Ishikawa (cell line): ENCODE measurements at regions not wholly inside any gene's neighbourhood (a gene's known extent, or its start where the extent isn't known, plus 50 kb on each side); places are given as distances from the start of the nearest gene placed in this dataset.

Source experiments
- CEBPB ChIP-seq: IDR thresholded peaks from 2 replicates; pipeline ENCODE4 v1.6.1; 2012
- CREB1 ChIP-seq: IDR thresholded peaks from 2 replicates; pipeline ENCODE4 v1.6.1; 2012; ENCODE audit warnings: low read depth
- EP300 ChIP-seq: IDR thresholded peaks from 2 replicates; pipeline ENCODE4 v1.6.1; 2012; ENCODE audit warnings: borderline replicate concordance
- NFIC ChIP-seq: IDR thresholded peaks from 2 replicates; pipeline ENCODE4 v1.6.1; 2012
- RAD21 ChIP-seq: IDR thresholded peaks from 2 replicates; pipeline ENCODE4 v1.6.1; 2012; ENCODE audit warnings: low read depth
- TAF1 ChIP-seq: IDR thresholded peaks from 2 replicates; pipeline ENCODE4 v1.6.1; 2012; ENCODE audit warnings: low read depth, mild to moderate bottlenecking
- TCF12 ChIP-seq: IDR thresholded peaks from 2 replicates; pipeline ENCODE4 v1.6.1; 2012; ENCODE audit warnings: low read depth
- TEAD4 ChIP-seq: IDR thresholded peaks from 2 replicates; pipeline ENCODE4 v1.6.1; 2012
- YY1 ChIP-seq: IDR thresholded peaks from 2 replicates; pipeline ENCODE4 v1.6.1; 2012; ENCODE audit warnings: low read depth
- ZBTB7A ChIP-seq: IDR thresholded peaks from 2 replicates; pipeline ENCODE4 v1.6.1; 2012; ENCODE audit warnings: low read depth
- TF ChIP-seq, protein P1 (sequence below): IDR thresholded peaks from 2 replicates; pipeline ENCODE4 v1.6.1; 2012; ENCODE audit warnings: low read depth, mild to moderate bottlenecking
- TF ChIP-seq, protein P2 (sequence below): IDR thresholded peaks from 2 replicates; pipeline ENCODE4 v1.6.1; 2012

DNA sequence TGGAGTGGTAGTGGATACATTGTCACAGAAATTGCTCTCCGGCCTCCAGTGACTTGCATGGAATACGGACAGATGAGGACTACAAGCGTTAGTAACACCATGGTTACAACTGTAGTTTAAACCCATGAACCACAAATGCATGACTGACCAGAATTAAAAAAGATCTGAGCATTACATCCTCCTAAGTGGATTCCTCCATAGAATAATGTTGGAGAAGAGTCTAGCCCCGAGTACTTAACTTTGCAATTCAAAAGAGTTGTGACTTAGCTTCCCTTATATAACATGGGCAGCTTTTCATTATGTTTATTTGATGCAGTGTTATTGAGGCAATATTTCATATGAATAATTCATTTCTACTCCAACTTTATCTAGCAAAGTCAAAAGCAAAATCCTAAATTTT is 457.2 kb upstream of the TMPO start:
- TF ChIP-seq TAF1: no peak
- no peak for TF ChIP-seq CEBPB
- TF ChIP-seq, protein P1, sequence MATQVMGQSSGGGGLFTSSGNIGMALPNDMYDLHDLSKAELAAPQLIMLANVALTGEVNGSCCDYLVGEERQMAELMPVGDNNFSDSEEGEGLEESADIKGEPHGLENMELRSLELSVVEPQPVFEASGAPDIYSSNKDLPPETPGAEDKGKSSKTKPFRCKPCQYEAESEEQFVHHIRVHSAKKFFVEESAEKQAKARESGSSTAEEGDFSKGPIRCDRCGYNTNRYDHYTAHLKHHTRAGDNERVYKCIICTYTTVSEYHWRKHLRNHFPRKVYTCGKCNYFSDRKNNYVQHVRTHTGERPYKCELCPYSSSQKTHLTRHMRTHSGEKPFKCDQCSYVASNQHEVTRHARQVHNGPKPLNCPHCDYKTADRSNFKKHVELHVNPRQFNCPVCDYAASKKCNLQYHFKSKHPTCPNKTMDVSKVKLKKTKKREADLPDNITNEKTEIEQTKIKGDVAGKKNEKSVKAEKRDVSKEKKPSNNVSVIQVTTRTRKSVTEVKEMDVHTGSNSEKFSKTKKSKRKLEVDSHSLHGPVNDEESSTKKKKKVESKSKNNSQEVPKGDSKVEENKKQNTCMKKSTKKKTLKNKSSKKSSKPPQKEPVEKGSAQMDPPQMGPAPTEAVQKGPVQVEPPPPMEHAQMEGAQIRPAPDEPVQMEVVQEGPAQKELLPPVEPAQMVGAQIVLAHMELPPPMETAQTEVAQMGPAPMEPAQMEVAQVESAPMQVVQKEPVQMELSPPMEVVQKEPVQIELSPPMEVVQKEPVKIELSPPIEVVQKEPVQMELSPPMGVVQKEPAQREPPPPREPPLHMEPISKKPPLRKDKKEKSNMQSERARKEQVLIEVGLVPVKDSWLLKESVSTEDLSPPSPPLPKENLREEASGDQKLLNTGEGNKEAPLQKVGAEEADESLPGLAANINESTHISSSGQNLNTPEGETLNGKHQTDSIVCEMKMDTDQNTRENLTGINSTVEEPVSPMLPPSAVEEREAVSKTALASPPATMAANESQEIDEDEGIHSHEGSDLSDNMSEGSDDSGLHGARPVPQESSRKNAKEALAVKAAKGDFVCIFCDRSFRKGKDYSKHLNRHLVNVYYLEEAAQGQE: no peak
- no peak for TF ChIP-seq TEAD4
- TF ChIP-seq YY1: no peak
- TF ChIP-seq RAD21: no peak
- no peak for TF ChIP-seq EP300
- no peak for TF ChIP-seq CREB1
- TF ChIP-seq TCF12: no peak
- no peak for TF ChIP-seq ZBTB7A
- TF ChIP-seq, protein P2, sequence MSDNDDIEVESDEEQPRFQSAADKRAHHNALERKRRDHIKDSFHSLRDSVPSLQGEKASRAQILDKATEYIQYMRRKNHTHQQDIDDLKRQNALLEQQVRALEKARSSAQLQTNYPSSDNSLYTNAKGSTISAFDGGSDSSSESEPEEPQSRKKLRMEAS: no peak
- TF ChIP-seq NFIC: no peak
